LNCaP clone FGC (cell line): ENCODE measurements at regions not wholly inside any gene's neighbourhood (a gene's known extent, or its start where the extent isn't known, plus 50 kb on each side); places are given as distances from the start of the nearest gene placed in this dataset.

Experiments used
- DNase-seq: peaks from one replicate; pipeline ENCODE4 v3.0.0-alpha.2; 2011; ENCODE audit warnings: low read depth
- H3K4me3 ChIP-seq: 2 replicates; pipeline ENCODE4 v1.5.1; 2011; ENCODE audit warnings: mild to moderate bottlenecking, low read depth, low read length, control low read depth
- TF ChIP-seq, protein P1 (sequence below): IDR thresholded peaks from 2 replicates; pipeline ENCODE4 v1.5.1; 2012; ENCODE audit warnings: mild to moderate bottlenecking; ENCODE audit not compliant: control insufficient read depth, insufficient read depth; ENCODE audit errors: extremely low read depth

- TF ChIP-seq, protein P1, sequence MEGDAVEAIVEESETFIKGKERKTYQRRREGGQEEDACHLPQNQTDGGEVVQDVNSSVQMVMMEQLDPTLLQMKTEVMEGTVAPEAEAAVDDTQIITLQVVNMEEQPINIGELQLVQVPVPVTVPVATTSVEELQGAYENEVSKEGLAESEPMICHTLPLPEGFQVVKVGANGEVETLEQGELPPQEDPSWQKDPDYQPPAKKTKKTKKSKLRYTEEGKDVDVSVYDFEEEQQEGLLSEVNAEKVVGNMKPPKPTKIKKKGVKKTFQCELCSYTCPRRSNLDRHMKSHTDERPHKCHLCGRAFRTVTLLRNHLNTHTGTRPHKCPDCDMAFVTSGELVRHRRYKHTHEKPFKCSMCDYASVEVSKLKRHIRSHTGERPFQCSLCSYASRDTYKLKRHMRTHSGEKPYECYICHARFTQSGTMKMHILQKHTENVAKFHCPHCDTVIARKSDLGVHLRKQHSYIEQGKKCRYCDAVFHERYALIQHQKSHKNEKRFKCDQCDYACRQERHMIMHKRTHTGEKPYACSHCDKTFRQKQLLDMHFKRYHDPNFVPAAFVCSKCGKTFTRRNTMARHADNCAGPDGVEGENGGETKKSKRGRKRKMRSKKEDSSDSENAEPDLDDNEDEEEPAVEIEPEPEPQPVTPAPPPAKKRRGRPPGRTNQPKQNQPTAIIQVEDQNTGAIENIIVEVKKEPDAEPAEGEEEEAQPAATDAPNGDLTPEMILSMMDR = no peak
These were observed 630.4 kb downstream of the NR2F2 start for GRCh38 chr15:96960711-96961480.

GRCh38 chr15:96966554-96966953 lies 636.1 kb downstream of the NR2F2 start:
- DNase-seq = no peak
- TF ChIP-seq, protein P1 = no peak
- H3K4me3 ChIP-seq = no peak overlapping the region

More at GRCh38 chr15:96960711-96961480, 630.4 kb downstream of the NR2F2 start:
- no peak for DNase-seq
- H3K4me3 ChIP-seq = no peak overlapping the region

DNA sequence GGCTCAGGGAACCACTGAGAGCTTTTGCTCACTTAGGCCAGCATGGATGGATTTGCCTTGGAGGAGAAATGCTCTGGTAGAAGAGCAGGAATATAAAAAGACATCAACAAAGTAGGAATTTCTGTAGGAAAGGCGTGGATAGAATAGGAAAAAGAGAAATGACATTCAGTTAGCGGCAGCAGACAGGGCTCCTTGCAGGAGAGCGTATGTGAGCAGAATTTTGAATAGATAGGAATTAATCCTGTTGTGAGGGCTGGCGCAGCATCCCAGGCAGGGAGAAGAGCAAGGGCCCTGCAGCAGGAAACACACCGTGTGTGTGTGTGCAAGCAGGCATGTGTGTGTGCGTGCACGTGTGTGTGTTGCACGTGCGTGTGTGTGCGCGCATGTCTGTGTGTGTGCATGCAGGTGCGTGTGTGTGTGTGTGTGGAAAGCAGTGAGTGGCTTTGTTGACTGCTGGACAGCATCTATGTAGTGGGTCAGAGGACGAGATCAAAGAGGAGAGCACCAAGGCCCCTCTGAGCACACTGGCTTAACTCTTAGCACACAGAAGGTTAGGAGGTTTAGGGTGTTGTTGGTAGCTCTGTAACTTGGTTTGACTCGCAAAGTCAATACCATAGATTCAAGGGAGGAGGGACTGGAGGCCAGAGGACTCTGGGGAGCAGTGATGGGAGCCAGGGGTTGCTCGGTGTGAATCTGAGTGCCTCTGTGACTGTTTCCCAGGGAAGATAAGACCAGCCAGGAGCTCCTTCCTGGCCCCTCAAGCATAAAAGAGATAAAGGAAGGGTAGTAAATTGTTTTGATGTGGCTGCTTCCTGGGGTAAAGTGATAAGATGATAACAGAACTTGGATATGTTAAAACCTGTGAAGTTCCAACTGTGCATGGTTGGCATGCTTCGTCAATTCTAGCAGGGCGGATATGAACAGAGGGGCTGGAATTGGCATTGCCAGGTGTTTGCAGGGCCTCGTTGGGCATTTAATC lies 639.5 kb downstream of the NR2F2 start:
- no peak for DNase-seq
- no peak overlapping the region for H3K4me3 ChIP-seq
- TF ChIP-seq, protein P1 = no peak

DNA sequence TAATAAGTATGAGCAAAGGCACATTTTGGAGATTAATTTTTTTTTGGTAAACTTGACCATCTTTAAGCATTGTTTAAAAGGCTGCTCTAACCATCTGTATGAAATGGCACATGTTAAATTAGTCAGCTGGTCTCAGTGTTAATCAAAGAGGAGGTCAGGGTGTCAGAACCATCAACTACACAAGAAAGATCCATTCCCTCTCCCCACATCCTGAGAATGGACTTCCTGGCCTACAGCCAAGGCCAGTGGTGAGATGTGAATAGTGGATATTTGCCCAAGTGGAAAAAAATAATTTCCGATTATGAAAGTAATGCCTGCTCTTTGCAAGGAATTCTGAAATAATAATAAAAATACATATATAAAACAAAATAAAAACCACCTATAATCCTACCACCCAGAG lies 641.7 kb downstream of the NR2F2 start:
- no peak for DNase-seq
- H3K4me3 ChIP-seq = no peak overlapping the region
- TF ChIP-seq, protein P1 = no peak

- no peak overlapping the region for H3K4me3 ChIP-seq
- TF ChIP-seq, protein P1 = no peak
- no peak for DNase-seq
These were observed 644.3 kb downstream of the NR2F2 start for GRCh38 chr15:96974761-96975160.

DNA sequence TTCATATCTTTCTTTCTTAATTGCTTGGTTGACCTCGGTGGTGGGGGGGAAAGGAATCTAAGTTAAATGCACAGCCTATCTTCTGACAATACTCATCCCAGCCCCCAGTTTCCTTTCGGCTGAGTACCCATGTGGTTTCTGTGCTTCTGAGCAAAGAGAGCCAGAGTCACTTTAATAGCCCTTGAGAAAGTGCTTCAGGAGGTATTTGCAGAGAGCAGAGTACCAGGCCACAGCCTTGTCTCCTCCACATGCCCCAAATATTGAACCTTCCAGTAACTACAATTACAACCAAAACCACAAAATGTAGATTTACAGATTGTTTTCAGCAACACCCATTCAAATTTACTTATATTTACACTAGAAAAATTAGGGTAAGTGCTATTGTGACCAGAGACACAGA lies 647.4 kb downstream of the NR2F2 start:
- TF ChIP-seq, protein P1 = no peak
- H3K4me3 ChIP-seq = no peak overlapping the region
- no peak for DNase-seq
